Hepatocyte (in vitro differentiated cells): ENCODE measurements at regions not wholly inside any gene's neighbourhood (a gene's known extent, or its start where the extent isn't known, plus 50 kb on each side); places are given as distances from the start of the nearest gene placed in this dataset.

Experiments
- DNase-seq: peaks from one replicate; pipeline ENCODE4 v3.0.0-alpha.2; 2016; ENCODE audit warnings: low spot score
- H2AFZ ChIP-seq: fragments of 200-600 bp; sonication (generic); 2 replicates; pipeline ENCODE4 v1.6.0; 2016; ENCODE audit warnings: antibody characterized with exemption, mild to moderate bottlenecking
- H3K27ac ChIP-seq: fragments of 200-600 bp; sonication (generic); 2 replicates; pipeline ENCODE4 v1.5.1; 2016; ENCODE audit warnings: mild to moderate bottlenecking
- H3K27me3 ChIP-seq: fragments of 200-600 bp; sonication (generic); 2 replicates; pipeline ENCODE4 v1.6.1; 2016
- H3K36me3 ChIP-seq: fragments of 200-600 bp; sonication (generic); replicated peaks from 2 replicates; pipeline ENCODE4 v1.5.1; 2016; ENCODE audit warnings: low read depth; ENCODE audit not compliant: insufficient read depth
- H3K4me1 ChIP-seq: fragments of 200-600 bp; sonication (generic); 2 replicates; pipeline ENCODE4 v1.5.1; 2016; ENCODE audit warnings: mild to moderate bottlenecking, moderate library complexity; ENCODE audit not compliant: insufficient read depth
- H3K4me2 ChIP-seq: fragments of 200-600 bp; sonication (generic); 2 replicates; pipeline ENCODE4 v1.6.0; 2016
- H3K4me3 ChIP-seq: fragments of 200-600 bp; sonication (generic); 2 replicates; pipeline ENCODE4 v1.5.1; 2016; ENCODE audit warnings: mild to moderate bottlenecking
- H3K79me2 ChIP-seq: fragments of 200-600 bp; sonication (generic); 2 replicates; pipeline ENCODE4 v1.6.0; 2017; ENCODE audit warnings: mild to moderate bottlenecking
- H3K9me2 ChIP-seq: fragments of 200-600 bp; sonication (generic); replicated peaks from 2 replicates; pipeline ENCODE4 v1.6.0; 2017; ENCODE audit warnings: mild to moderate bottlenecking; ENCODE audit not compliant: insufficient read depth
- H3K9me3 ChIP-seq: fragments of 200-600 bp; sonication (generic); 2 replicates; pipeline ENCODE4 v1.5.1; 2016; ENCODE audit warnings: low read depth, mild to moderate bottlenecking
- H4K20me1 ChIP-seq: fragments of 200-600 bp; sonication (generic); 2 replicates; pipeline ENCODE4 v1.6.0; 2016; ENCODE audit warnings: mild to moderate bottlenecking; ENCODE audit not compliant: insufficient read depth, poor library complexity, severe bottlenecking
- EZH2 ChIP-seq: fragments of 200-600 bp; sonication (generic); IDR thresholded peaks from 2 replicates; pipeline ENCODE4 v1.6.1; 2016; ENCODE audit warnings: antibody characterized with exemption, mild to moderate bottlenecking, borderline replicate concordance
- EZH2phosphoT487 ChIP-seq: fragments of 200-600 bp; sonication (generic); IDR thresholded peaks from one replicate; pipeline ENCODE4 v1.6.1; 2018; ENCODE audit warnings: antibody characterized with exemption, mild to moderate bottlenecking, low read depth, moderate library complexity; ENCODE audit not compliant: unreplicated experiment, severe bottlenecking
- WGBS: methylation state at CpG from one replicate; pipeline ENCODE4 v1.1.6; 2016; ENCODE audit warnings: low lambda C conversion rate; ENCODE audit errors: missing lambda C conversion rate; 5-methylcytosine and 5-hydroxymethylcytosine counted together
- TF ChIP-seq, protein P1 (sequence below): fragments of 200-600 bp; sonication (generic); IDR thresholded peaks from 2 replicates; pipeline ENCODE4 v1.5.1; 2016; ENCODE audit warnings: antibody characterized with exemption, mild to moderate bottlenecking; ENCODE audit not compliant: poor library complexity

DNA sequence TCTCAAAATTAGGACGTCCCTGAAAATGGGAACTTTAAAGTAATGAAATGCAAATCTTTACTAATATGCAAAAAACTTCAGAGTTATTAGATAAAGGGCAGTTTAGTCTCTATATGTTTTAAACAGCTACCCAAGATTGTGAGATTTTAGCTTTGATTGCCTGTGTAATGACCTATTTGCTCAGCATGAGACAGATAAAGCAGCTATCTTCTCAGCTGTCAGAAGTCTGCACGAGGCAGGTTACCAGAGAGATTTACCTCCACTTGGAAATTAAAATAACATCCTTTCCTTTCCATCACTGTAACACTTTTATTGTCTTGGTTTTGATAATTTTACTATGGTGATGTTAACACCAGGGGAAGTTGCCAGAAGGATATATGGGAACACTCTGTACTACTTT, 436.6 kb upstream of the OPRM1 start:
- no peaks in the 10 kb centered on the region for H3K27me3 ChIP-seq
- no peak overlapping the region for H3K4me2 ChIP-seq
- H2AFZ ChIP-seq = no peak overlapping the region
- TF ChIP-seq EZH2phosphoT487 = no peak
- no peak for TF ChIP-seq EZH2
- TF ChIP-seq, protein P1, sequence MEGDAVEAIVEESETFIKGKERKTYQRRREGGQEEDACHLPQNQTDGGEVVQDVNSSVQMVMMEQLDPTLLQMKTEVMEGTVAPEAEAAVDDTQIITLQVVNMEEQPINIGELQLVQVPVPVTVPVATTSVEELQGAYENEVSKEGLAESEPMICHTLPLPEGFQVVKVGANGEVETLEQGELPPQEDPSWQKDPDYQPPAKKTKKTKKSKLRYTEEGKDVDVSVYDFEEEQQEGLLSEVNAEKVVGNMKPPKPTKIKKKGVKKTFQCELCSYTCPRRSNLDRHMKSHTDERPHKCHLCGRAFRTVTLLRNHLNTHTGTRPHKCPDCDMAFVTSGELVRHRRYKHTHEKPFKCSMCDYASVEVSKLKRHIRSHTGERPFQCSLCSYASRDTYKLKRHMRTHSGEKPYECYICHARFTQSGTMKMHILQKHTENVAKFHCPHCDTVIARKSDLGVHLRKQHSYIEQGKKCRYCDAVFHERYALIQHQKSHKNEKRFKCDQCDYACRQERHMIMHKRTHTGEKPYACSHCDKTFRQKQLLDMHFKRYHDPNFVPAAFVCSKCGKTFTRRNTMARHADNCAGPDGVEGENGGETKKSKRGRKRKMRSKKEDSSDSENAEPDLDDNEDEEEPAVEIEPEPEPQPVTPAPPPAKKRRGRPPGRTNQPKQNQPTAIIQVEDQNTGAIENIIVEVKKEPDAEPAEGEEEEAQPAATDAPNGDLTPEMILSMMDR = no peak
- no peak for DNase-seq
- no peaks in the 10 kb centered on the region for H3K36me3 ChIP-seq
- WGBS = 39% methylated on average over 2 of the region's 2 CpGs
- no peaks in the 10 kb centered on the region for H4K20me1 ChIP-seq
- H3K27ac ChIP-seq = no peak overlapping the region
- H3K79me2 ChIP-seq = no peaks in the 10 kb centered on the region
- no peak overlapping the region for H3K4me3 ChIP-seq
- no peaks in the 10 kb centered on the region for H3K9me3 ChIP-seq
- no peaks in the 10 kb centered on the region for H3K9me2 ChIP-seq
- no peaks in the 10 kb centered on the region for H3K4me1 ChIP-seq

DNA sequence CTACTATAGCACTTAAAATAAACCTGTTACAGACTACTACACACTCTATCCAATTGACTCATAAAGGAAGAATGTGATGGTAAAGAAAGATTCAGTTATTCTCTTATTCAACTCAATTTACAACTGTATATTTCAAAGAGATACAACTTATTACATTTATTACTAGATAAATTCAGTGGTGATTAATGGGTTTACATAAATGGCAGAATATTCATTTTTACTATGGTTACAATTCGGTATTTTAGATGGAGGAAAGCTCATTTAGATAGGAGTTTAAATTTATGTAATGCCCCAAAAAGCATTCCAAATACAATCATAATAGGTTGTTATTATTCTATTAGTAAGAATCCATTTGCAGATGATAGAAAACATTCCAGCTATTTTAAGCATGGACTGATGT, 439.1 kb upstream of the OPRM1 start:
- Histone ChIP-seq H3K4me1 (no peaks in the 10 kb centered on the region), H3K27ac (no peak overlapping the region), H3K36me3 (no peaks in the 10 kb centered on the region), H3K27me3 (no peaks in the 10 kb centered on the region), H3K9me2 (no peaks in the 10 kb centered on the region), H2AFZ (no peak overlapping the region), H3K4me2 (no peak overlapping the region), H3K9me3 (no peaks in the 10 kb centered on the region), H3K4me3 (no peak overlapping the region), H4K20me1 (no peaks in the 10 kb centered on the region), H3K79me2 (no peaks in the 10 kb centered on the region)
- no peak for DNase-seq
- TF ChIP-seq, protein P1 = no peak
- TF ChIP-seq EZH2 (no peak), EZH2phosphoT487 (no peak)
- 64% methylated on average over 1 of the region's 1 CpG for WGBS

DNA sequence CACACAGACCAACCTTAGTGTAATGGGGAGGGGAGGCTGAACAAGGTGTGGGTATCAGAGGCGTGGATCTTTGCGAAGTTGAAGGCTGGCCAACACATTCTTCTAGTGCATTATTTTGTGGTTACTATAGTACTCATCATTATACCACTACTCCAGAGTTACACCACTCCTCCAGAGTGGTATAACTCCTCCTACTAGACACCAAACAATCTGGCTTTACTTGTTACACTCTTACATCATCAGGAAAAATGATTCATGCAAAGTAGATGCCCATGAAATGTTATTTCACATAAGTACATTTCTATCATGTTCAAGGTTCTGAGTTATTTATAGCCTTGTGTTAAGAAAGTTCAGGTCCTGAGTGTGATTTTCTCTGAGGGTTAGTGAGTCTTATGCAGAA, 443.1 kb upstream of the OPRM1 start:
- Histone ChIP-seq H3K79me2 (no peaks in the 10 kb centered on the region), H3K27me3 (no peaks in the 10 kb centered on the region), H3K27ac (no peak overlapping the region), H3K9me2 (no peaks in the 10 kb centered on the region), H3K4me1 (no peaks in the 10 kb centered on the region), H3K9me3 (no peaks in the 10 kb centered on the region), H2AFZ (no peak overlapping the region), H3K4me3 (no peak overlapping the region), H3K4me2 (no peak overlapping the region), H3K36me3 (no peaks in the 10 kb centered on the region), H4K20me1 (no peaks in the 10 kb centered on the region)
- TF ChIP-seq EZH2phosphoT487 (no peak), EZH2 (no peak)
- TF ChIP-seq, protein P1 = no peak
- 98% methylated on average over 2 of the region's 2 CpGs for WGBS
- no peak for DNase-seq

DNA sequence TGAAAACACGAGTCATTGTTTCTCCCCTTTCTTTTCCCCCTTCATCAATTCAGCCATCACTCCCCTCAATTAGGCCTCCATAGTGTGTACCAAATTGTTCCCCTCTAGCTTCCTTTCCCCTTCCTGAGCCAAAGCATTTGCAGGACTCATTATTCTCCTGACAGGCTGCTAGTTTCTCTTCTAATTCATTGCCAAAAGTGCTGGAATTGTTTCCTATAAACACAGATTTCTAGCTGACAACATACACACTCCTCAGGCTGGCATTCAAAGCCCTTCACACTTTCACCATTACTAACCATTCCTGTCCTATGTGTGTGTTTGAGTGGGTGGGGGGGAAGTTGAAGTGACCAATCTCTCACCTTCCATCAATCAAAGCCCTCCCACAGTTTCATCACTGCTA, 444.2 kb upstream of the OPRM1 start:
- Histone ChIP-seq H3K27ac (no peak overlapping the region), H3K9me2 (no peaks in the 10 kb centered on the region), H3K9me3 (no peaks in the 10 kb centered on the region), H3K27me3 (no peaks in the 10 kb centered on the region), H3K79me2 (no peaks in the 10 kb centered on the region), H3K4me3 (no peak overlapping the region), H3K4me1 (no peaks in the 10 kb centered on the region), H3K4me2 (no peak overlapping the region), H2AFZ (no peak overlapping the region), H3K36me3 (no peaks in the 10 kb centered on the region), H4K20me1 (no peaks in the 10 kb centered on the region)
- WGBS = 76% methylated on average over 1 of the region's 1 CpG
- DNase-seq = no peak
- no peak for TF ChIP-seq EZH2phosphoT487
- TF ChIP-seq EZH2 = no peak
- TF ChIP-seq, protein P1 = no peak
